Choroid plexus epithelial cell (primary cell): ENCODE measurements at regions not wholly inside any gene's neighbourhood (a gene's known extent, or its start where the extent isn't known, plus 50 kb on each side); places are given as distances from the start of the nearest gene placed in this dataset.

Experiments
- DNase-seq: peaks from one replicate; pipeline ENCODE4 v3.0.0-alpha.2; 2010; ENCODE audit warnings: low read depth
- H3K4me3 ChIP-seq: 2 replicates; pipeline ENCODE4 v1.5.1; 2011; ENCODE audit warnings: low read depth, mild to moderate bottlenecking, control low read depth, low read length, moderate library complexity
- CTCF ChIP-seq: conservative IDR thresholded peaks from 2 replicates; pipeline ENCODE4 v1.5.1; 2011; ENCODE audit warnings: low read depth, mild to moderate bottlenecking, control low read depth, inconsistent platforms, low read length, moderate library complexity

GRCh38 chr1:201706109-201706508, 122.8 kb upstream of the IPO9 start:
- no peak overlapping the region for H3K4me3 ChIP-seq
- TF ChIP-seq CTCF = no peak
- no peak for DNase-seq

GRCh38 chr1:201707027-201707426, 121.9 kb upstream of the IPO9 start:
- TF ChIP-seq CTCF = no peak
- H3K4me3 ChIP-seq = no peak overlapping the region
- no peak for DNase-seq

- H3K4me3 ChIP-seq = no peak overlapping the region
- no peak for TF ChIP-seq CTCF
- DNase-seq = no peak
These were observed 121.3 kb upstream of the IPO9 start for GRCh38 chr1:201707656-201708055.

- DNase-seq = peak; percentile 95
- H3K4me3 ChIP-seq = no peak overlapping the region
- no peak for TF ChIP-seq CTCF
These were observed 120.9 kb upstream of the IPO9 start for GRCh38 chr1:201708085-201708512.

- no peak for TF ChIP-seq CTCF
- no peak overlapping the region for H3K4me3 ChIP-seq
- no peak for DNase-seq
These were observed 120.3 kb upstream of the IPO9 start for GRCh38 chr1:201708691-201709090.

GRCh38 chr1:201709564-201710295, 119.2 kb upstream of the IPO9 start:
- peak; percentile 80 for DNase-seq
- peak; percentile 98 for TF ChIP-seq CTCF
- no peak overlapping the region for H3K4me3 ChIP-seq
